ENCODE measurements at regions not wholly inside any gene's neighbourhood (a gene's known extent, or its start where the extent isn't known, plus 50 kb on each side); places are given as distances from the start of the nearest gene placed in this dataset.

DNA sequence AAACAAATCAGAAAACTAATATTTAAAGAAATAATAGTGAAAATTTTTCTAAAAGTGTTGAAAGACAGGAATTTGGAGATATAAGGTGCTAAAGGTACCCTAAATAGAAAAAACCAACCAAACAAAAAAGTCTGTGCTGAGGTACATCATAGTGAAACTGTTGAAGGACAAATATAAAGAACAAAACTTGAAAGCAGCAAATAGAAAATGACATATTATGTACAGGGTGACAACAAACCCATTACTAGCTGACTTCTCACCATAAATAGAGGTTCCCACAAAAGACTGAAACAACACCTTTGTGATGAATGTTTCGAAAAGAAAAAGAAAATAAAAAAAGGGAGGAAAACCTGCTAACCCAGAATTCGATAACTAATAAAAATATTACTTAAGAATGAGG, 502.5 kb upstream of the NECTIN3 start:
- H3K4me3 Mint-ChIP-seq = no peak overlapping the region
- H3K27ac Mint-ChIP-seq = no peak overlapping the region
- H3K27me3 Mint-ChIP-seq (ENCODE audit: low read depth) = no peaks in the 10 kb centered on the region
- ATAC-seq (no peak), DNase-seq (ENCODE audit: low spot score) (no peak)
- H3K36me3 Mint-ChIP-seq = peaks cover 12% of the 10 kb centered on the region
- TF ChIP-seq ETV6 (CRISPR knock-in tag; IDR thresholded peaks at IDR 0.05) = no peak
- no peak for TF ChIP-seq FOXK1 (CRISPR knock-in tag; IDR thresholded peaks at IDR 0.05)
- no peak for TF ChIP-seq SOX15 (CRISPR knock-in tag; IDR thresholded peaks at IDR 0.05)
- TF ChIP-seq ZNF532 (CRISPR knock-in tag; IDR thresholded peaks at IDR 0.05; ENCODE audit: borderline replicate concordance) = no peak
- CTCF ChIA-PET = no interaction called here
- H3K4me1 Mint-ChIP-seq = peaks cover 5% of the 10 kb centered on the region; the same call in 1 of the 2 replicates
- POLR2A ChIA-PET = no interaction called here
- peaks cover 15% of the 10 kb centered on the region for H3K9me3 Mint-ChIP-seq

- Mint-ChIP-seq H3K4me1 (peaks cover 49% of the 10 kb centered on the region), H3K4me3 (no peak overlapping the region), H3K36me3 (peaks cover 10% of the 10 kb centered on the region), H3K9me3 (peaks cover 7% of the 10 kb centered on the region), H3K27ac (no peak overlapping the region), H3K27me3 (ENCODE audit: low read depth) (no peaks in the 10 kb centered on the region)
- POLR2A ChIA-PET = no interaction called here
- TF ChIP-seq GRHL2 (CRISPR knock-in tag; IDR thresholded peaks at IDR 0.05; ENCODE audit: insufficient replicate concordance, severe bottlenecking) = no peak
- TF ChIP-seq ELF4 (CRISPR knock-in tag; IDR thresholded peaks at IDR 0.05; ENCODE audit: low read depth) = no peak
- TF ChIP-seq MYBL2 (CRISPR knock-in tag; IDR thresholded peaks at IDR 0.05) = no peak
- no peak for TF ChIP-seq ZNF416 (CRISPR knock-in tag; IDR thresholded peaks at IDR 0.05)
- TF ChIP-seq, protein P1, sequence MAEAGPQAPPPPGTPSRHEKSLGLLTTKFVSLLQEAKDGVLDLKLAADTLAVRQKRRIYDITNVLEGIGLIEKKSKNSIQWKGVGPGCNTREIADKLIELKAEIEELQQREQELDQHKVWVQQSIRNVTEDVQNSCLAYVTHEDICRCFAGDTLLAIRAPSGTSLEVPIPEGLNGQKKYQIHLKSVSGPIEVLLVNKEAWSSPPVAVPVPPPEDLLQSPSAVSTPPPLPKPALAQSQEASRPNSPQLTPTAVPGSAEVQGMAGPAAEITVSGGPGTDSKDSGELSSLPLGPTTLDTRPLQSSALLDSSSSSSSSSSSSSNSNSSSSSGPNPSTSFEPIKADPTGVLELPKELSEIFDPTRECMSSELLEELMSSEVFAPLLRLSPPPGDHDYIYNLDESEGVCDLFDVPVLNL (CRISPR knock-in tag; IDR thresholded peaks at IDR 0.05; ENCODE audit: borderline replicate concordance, low read depth) = no peak
- no peak for TF ChIP-seq SOX15 (CRISPR knock-in tag; IDR thresholded peaks at IDR 0.05)
- CTCF ChIA-PET = interaction anchor here (1.4 kb wide), 1 partner anchor 505 kb away, joined by 3 read pairs; no protein-coding TSS in a partner anchor
- peak; percentile 24; the same call in 1 of the 2 replicates for ATAC-seq
- no peak for DNase-seq (ENCODE audit: low spot score)
Measured at GRCh38 chr3:110575702-110576101, 495.9 kb upstream of the NECTIN3 start.

DNA sequence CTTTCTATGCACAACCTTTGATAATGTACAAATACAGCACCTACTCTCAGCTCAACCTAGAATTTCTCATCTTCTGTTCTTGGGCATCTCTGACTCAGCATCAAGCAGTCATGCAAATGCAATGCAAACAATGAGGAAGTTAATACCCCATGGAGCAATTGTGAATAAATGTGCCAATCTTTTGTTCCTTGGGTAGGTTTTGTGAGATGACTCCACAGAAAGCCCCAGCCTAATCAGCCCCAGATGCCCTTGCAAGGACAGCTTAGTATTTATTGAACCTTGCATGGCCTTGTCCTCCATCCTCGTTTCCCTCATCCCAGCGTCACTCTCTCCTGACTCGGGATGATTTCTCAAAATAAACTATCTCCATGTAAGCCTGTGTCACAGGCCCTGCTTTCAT, 494.7 kb upstream of the NECTIN3 start:
- no peaks in the 10 kb centered on the region for H3K27me3 Mint-ChIP-seq (ENCODE audit: low read depth)
- DNase-seq (ENCODE audit: low spot score) = peak; percentile 32
- H3K4me1 Mint-ChIP-seq = peaks cover 49% of the 10 kb centered on the region
- no peak overlapping the region for H3K4me3 Mint-ChIP-seq
- H3K9me3 Mint-ChIP-seq = peaks cover 14% of the 10 kb centered on the region
- CTCF ChIA-PET = no interaction called here
- peak; percentile 95 for ATAC-seq
- peaks cover 15% of the 10 kb centered on the region for H3K36me3 Mint-ChIP-seq
- POLR2A ChIA-PET = no interaction called here
- H3K27ac Mint-ChIP-seq = peak overlapping the region; percentile 66
- TF ChIP-seq GABPB1 (CRISPR knock-in tag; IDR thresholded peaks at IDR 0.05) (no peak), ZNF219 (CRISPR knock-in tag; IDR thresholded peaks at IDR 0.05; ENCODE audit: borderline replicate concordance) (no peak), PREB (CRISPR knock-in tag; IDR thresholded peaks at IDR 0.05; ENCODE audit: borderline replicate concordance) (no peak), TCF7 (CRISPR knock-in tag; IDR thresholded peaks at IDR 0.05; ENCODE audit: low read depth) (no peak), FOXK1 (CRISPR knock-in tag; IDR thresholded peaks at IDR 0.05) (no peak), ESRRA (CRISPR knock-in tag; IDR thresholded peaks at IDR 0.05; ENCODE audit: borderline replicate concordance) (no peak), CREB1 (CRISPR knock-in tag; IDR thresholded peaks at IDR 0.05) (no peak), TEAD1 (CRISPR knock-in tag; IDR thresholded peaks at IDR 0.05) (peak; percentile 70; the same call in 1 of the 2 replicates), MXD4 (CRISPR knock-in tag; IDR thresholded peaks at IDR 0.05; ENCODE audit: borderline replicate concordance) (no peak), SP1 (CRISPR knock-in tag; conservative IDR thresholded peaks at IDR 0.05) (peak; percentile 35; the same call in 1 of the 2 replicates), AFF4 (CRISPR knock-in tag; IDR thresholded peaks at IDR 0.05; ENCODE audit: borderline replicate concordance) (no peak), RELA (CRISPR knock-in tag; IDR thresholded peaks at IDR 0.05; ENCODE audit: borderline replicate concordance) (no peak), ELF4 (CRISPR knock-in tag; IDR thresholded peaks at IDR 0.05; ENCODE audit: low read depth) (no peak)

Data from WTC11 (cell line).